ENCODE measurements at regions not wholly inside any gene's neighbourhood (a gene's known extent, or its start where the extent isn't known, plus 50 kb on each side); places are given as distances from the start of the nearest gene placed in this dataset.
A peak's percentile ranks its signal among the peaks of the same experiment; 100 is the strongest.
"Not testable (repeated sequence)": the region's sequence is repeated elsewhere in the genome, so short reads cannot be mapped to it uniquely, and the experiment has no call there.

- no peak for TF ChIP-seq EZH2phosphoT487 (IDR thresholded peaks at IDR 0.05; ENCODE audit: low read length)
- TF ChIP-seq CTCF (IDR thresholded peaks at IDR 0.05; ENCODE audit: low read length): no peak
- TF ChIP-seq EZH2 (optimal IDR thresholded peaks at IDR 0.05; ENCODE audit: low read depth, low read length): no peak
- H3K27me3 ChIP-seq (replicated peaks; ENCODE audit: insufficient read depth, low read length): no peaks in the 10 kb centered on the region
- no peak overlapping the region for H3K4me3 ChIP-seq (ENCODE audit: low read length)
- no peak for DNase-seq
- no peaks in the 10 kb centered on the region for H3K79me2 ChIP-seq (ENCODE audit: low read length)
- H3K36me3 ChIP-seq (replicated peaks; ENCODE audit: insufficient read depth, low read length): no peaks in the 10 kb centered on the region
- no peaks in the 10 kb centered on the region for H3K9me2 ChIP-seq (replicated peaks; ENCODE audit: insufficient read depth, low read length)
- peaks cover 8% of the 10 kb centered on the region for H3K4me1 ChIP-seq (ENCODE audit: low read length)
- no peak overlapping the region for H3K9ac ChIP-seq (ENCODE audit: low read length)
- H3K27ac ChIP-seq (ENCODE audit: low read length): no peak overlapping the region
- no peaks in the 10 kb centered on the region for H3F3A ChIP-seq (ENCODE audit: insufficient read depth, low read length)
- no peak overlapping the region for H2AFZ ChIP-seq (ENCODE audit: low read length)
- 0 out of 2 replicates have a peak overlapping the region, but pooled peaks have one; percentile 7 for H3K4me2 ChIP-seq (ENCODE audit: low read depth, low read length)
- H4K20me1 ChIP-seq (ENCODE audit: insufficient read depth, low read length): no peaks in the 10 kb centered on the region
- no peaks in the 10 kb centered on the region for H3K9me3 ChIP-seq (replicated peaks; ENCODE audit: insufficient read depth, low read length)
Observed at GRCh38 chr21:35437941-35438340, 388.8 kb upstream of the RUNX1 start.

GRCh38 chr21:35436899-35437298, 387.8 kb upstream of the RUNX1 start:
- no peak for TF ChIP-seq EZH2 (optimal IDR thresholded peaks at IDR 0.05; ENCODE audit: low read depth, low read length)
- peak; percentile 20; the same call in 1 of the 2 replicates for TF ChIP-seq CTCF (IDR thresholded peaks at IDR 0.05; ENCODE audit: low read length)
- no peak for TF ChIP-seq EZH2phosphoT487 (IDR thresholded peaks at IDR 0.05; ENCODE audit: low read length)

GRCh38 chr21:35432601-35433000, 383.5 kb upstream of the RUNX1 start:
- H4K20me1 ChIP-seq (ENCODE audit: insufficient read depth, low read length); H3K4me1 ChIP-seq (ENCODE audit: low read length); H3K9me3 ChIP-seq (replicated peaks; ENCODE audit: insufficient read depth, low read length); H3F3A ChIP-seq (ENCODE audit: insufficient read depth, low read length); H3K4me3 ChIP-seq (ENCODE audit: low read length); H2AFZ ChIP-seq (ENCODE audit: low read length); H3K36me3 ChIP-seq (replicated peaks; ENCODE audit: insufficient read depth, low read length); H3K9me2 ChIP-seq (replicated peaks; ENCODE audit: insufficient read depth, low read length); H3K9ac ChIP-seq (ENCODE audit: low read length); H3K79me2 ChIP-seq (ENCODE audit: low read length); DNase-seq; H3K4me2 ChIP-seq (ENCODE audit: low read depth, low read length); H3K27ac ChIP-seq (ENCODE audit: low read length); H3K27me3 ChIP-seq (replicated peaks; ENCODE audit: insufficient read depth, low read length): not testable (repeated sequence)

More at GRCh38 chr21:35436899-35437298, 387.8 kb upstream of the RUNX1 start:
- Histone ChIP-seq H3K27ac (ENCODE audit: low read length) (no peak overlapping the region), H3K27me3 (replicated peaks; ENCODE audit: insufficient read depth, low read length) (no peaks in the 10 kb centered on the region), H3K4me3 (ENCODE audit: low read length) (no peak overlapping the region), H3K4me1 (ENCODE audit: low read length) (peaks cover 8% of the 10 kb centered on the region), H2AFZ (ENCODE audit: low read length) (no peak overlapping the region), H3K4me2 (ENCODE audit: low read depth, low read length) (no peak overlapping the region), H3F3A (ENCODE audit: insufficient read depth, low read length) (no peaks in the 10 kb centered on the region), H3K9me2 (replicated peaks; ENCODE audit: insufficient read depth, low read length) (no peaks in the 10 kb centered on the region), H4K20me1 (ENCODE audit: insufficient read depth, low read length) (no peaks in the 10 kb centered on the region), H3K36me3 (replicated peaks; ENCODE audit: insufficient read depth, low read length) (no peaks in the 10 kb centered on the region), H3K9me3 (replicated peaks; ENCODE audit: insufficient read depth, low read length) (no peaks in the 10 kb centered on the region), H3K9ac (ENCODE audit: low read length) (no peak overlapping the region), H3K79me2 (ENCODE audit: low read length) (no peaks in the 10 kb centered on the region)
- no peak for DNase-seq

- Histone ChIP-seq H3K9me3 (replicated peaks; ENCODE audit: insufficient read depth, low read length) (no peaks in the 10 kb centered on the region), H3K4me3 (ENCODE audit: low read length) (no peak overlapping the region), H3K79me2 (ENCODE audit: low read length) (no peaks in the 10 kb centered on the region), H3K36me3 (replicated peaks; ENCODE audit: insufficient read depth, low read length) (no peaks in the 10 kb centered on the region), H3K9me2 (replicated peaks; ENCODE audit: insufficient read depth, low read length) (no peaks in the 10 kb centered on the region), H3K4me2 (ENCODE audit: low read depth, low read length) (no peak overlapping the region), H3K9ac (ENCODE audit: low read length) (no peak overlapping the region), H4K20me1 (ENCODE audit: insufficient read depth, low read length) (no peaks in the 10 kb centered on the region), H2AFZ (ENCODE audit: low read length) (no peak overlapping the region), H3F3A (ENCODE audit: insufficient read depth, low read length) (no peaks in the 10 kb centered on the region), H3K27ac (ENCODE audit: low read length) (no peak overlapping the region), H3K4me1 (ENCODE audit: low read length) (no peaks in the 10 kb centered on the region), H3K27me3 (replicated peaks; ENCODE audit: insufficient read depth, low read length) (no peaks in the 10 kb centered on the region)
- no peak for DNase-seq
- TF ChIP-seq CTCF (IDR thresholded peaks at IDR 0.05; ENCODE audit: low read length) (no peak), EZH2 (optimal IDR thresholded peaks at IDR 0.05; ENCODE audit: low read depth, low read length) (no peak), EZH2phosphoT487 (IDR thresholded peaks at IDR 0.05; ENCODE audit: low read length) (no peak)
Observed at GRCh38 chr21:35430260-35430659, 381.2 kb upstream of the RUNX1 start.
